Vagina (tissue), 2 donors: ENCODE measurements at regions not wholly inside any gene's neighbourhood (a gene's known extent, or its start where the extent isn't known, plus 50 kb on each side); places are given as distances from the start of the nearest gene placed in this dataset.

Source experiments
- POLR2AphosphoS5 ChIP-seq, 2 donors: sonication (generic); formaldehyde crosslinking; IDR thresholded peaks; one replicate each; pipeline ENCODE4 v1.9.0; 2017; ENCODE audit warnings: antibody characterized with exemption in 2 of 2, mild to moderate bottlenecking in 2 of 2, low read depth in 1 of 2; ENCODE audit not compliant: insufficient read depth in 1 of 2
- TF ChIP-seq, protein P1 (sequence below), 3 experiments: fragments of 450-650 bp in 2 of 3; fragments of 200-600 bp in 1 of 3; sonication (generic) in 1 of 3; IDR thresholded peaks; one replicate each; pipeline ENCODE4 v1.5.1; 2017 to 2019; ENCODE audit warnings: antibody characterized with exemption in 3 of 3, mild to moderate bottlenecking in 2 of 3, moderate library complexity in 2 of 3

DNA sequence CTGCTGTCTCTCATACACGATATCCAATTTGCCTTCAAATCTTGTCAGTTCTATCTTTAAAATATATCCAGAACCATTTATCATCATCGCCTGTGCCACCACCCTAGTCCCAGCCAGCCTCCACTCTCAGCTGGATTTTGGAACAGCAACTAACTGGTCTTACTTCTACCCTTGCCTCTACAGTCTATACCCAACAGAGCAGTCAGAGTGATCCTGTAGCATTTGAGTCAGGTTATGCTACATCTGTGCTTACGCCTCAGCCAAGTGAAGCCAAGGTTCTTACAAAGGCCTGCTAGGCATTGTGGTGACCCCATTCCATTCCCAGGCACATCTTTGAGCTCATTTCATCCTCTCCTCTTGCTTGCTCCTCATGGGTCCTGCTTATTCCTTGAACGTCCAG is 95.7 kb upstream of the ACSL1 start:
- TF ChIP-seq, protein P1, sequence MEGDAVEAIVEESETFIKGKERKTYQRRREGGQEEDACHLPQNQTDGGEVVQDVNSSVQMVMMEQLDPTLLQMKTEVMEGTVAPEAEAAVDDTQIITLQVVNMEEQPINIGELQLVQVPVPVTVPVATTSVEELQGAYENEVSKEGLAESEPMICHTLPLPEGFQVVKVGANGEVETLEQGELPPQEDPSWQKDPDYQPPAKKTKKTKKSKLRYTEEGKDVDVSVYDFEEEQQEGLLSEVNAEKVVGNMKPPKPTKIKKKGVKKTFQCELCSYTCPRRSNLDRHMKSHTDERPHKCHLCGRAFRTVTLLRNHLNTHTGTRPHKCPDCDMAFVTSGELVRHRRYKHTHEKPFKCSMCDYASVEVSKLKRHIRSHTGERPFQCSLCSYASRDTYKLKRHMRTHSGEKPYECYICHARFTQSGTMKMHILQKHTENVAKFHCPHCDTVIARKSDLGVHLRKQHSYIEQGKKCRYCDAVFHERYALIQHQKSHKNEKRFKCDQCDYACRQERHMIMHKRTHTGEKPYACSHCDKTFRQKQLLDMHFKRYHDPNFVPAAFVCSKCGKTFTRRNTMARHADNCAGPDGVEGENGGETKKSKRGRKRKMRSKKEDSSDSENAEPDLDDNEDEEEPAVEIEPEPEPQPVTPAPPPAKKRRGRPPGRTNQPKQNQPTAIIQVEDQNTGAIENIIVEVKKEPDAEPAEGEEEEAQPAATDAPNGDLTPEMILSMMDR (IDR thresholded peaks at IDR 0.05) = no peak
- TF ChIP-seq POLR2AphosphoS5 (IDR thresholded peaks at IDR 0.05; ENCODE audit: insufficient read depth in 1 of 2, low read depth in 1 of 2) = no peak
